ENCODE measurements at regions not wholly inside any gene's neighbourhood (a gene's known extent, or its start where the extent isn't known, plus 50 kb on each side); places are given as distances from the start of the nearest gene placed in this dataset.
"Not testable (repeated sequence)": the region's sequence is repeated elsewhere in the genome, so short reads cannot be mapped to it uniquely, and the experiment has no call there.

DNA sequence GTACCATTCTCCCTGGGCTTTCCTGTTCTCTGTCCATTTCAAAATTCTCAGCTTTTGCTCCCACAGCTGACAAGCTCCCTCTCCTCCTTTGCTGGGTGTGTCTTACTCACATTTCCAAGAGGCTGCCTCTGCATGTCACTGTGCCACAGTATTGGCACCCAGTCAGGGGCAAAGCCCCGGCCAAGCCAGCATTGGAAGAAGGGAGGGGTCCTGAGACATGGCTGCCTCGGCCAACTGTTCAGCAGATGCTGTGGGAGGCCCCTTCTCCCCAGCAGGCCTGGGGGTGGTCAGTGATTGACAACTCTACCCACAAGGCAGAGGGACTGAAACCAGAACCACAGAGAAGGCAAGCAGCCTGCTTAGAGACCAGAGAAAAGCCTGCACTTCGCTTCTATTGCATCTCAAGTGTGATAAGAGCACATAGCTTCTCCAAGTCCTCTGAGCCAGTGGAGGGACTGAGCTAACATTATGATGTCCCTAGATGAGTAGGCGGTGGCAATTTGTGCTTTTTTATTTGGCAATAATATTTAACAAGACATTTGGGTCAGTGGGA lies 294.1 kb downstream of the SIPA1L2 start:
- no peak for DNase-seq

DNA sequence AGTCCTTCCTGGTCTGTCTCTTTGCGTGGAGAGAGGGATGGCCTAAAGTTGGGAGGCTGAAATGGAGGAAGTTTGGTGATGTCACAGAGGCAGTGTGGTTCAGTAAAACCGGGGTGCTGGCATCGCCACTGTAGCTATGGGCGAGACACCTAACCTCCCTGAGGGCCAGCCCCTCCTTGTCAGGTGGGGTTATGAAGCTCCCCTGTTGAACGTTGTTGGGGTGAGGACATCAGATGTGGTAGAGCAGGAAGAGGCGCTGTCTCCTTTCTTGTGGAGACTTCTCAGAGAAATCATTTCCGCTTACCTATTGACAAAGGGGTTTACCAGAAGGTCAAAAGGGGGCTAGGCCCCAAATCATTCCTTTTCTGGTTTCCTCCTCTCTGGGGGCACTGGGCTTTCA lies 294.7 kb downstream of the SIPA1L2 start:
- peak; percentile 30 to 38 for DNase-seq

DNA sequence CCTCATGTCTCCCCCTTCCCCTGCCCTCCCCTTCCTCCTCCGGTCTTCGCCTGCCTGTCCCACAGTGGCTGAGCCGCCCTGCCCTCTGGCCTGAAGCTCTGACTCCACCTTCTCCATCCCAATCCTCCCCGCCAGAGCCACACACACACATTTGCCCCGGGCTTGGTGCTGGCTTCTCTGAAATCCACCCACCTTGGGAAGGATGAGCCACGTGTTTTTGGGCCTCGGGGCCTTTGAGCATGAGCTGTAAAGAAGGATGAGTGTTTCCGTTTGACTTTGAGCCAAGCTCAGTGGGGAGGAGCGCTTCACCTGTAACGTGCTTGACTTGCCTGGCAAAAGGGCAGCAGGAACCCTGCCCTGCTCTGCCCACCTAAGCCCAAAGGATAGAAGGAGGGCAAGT lies 295.1 kb downstream of the SIPA1L2 start:
- DNase-seq, result no peak

DNA sequence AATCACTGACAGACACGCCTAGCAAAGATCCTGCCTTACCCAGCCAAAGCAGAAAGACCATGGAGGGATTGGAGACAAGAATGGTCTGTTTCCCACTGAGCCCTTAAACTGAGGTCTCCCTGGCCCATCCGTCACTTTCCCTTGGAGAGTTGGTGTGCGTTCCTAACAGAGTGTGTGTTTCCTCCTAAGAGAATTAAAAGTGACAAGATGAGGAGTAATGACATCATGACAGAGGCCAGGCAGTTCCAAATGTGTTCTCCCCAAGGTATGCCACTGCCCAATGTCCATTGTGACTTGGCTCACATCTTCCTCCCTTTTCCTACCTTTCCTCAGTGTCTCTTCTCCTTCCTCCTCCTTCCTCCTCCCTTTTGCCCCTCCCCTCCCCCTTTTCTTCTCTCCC lies 295.7 kb downstream of the SIPA1L2 start:
- no peak for DNase-seq

DNA sequence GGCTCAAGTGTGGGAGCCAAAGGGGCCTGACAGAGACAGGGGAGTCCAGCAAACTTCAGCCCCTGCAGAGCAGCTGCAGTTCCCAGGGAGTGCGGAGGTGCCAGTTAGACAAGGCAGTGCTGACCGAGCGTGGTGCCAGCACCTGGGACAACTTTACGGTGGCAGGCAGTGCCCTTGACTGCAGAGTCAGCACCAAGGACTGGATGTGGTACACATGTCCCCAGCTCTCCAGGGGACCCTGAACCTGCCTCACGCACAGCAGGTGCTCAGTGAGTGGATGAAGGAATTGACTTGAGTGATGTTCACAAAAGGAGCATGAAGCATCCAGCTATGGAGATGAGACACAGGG lies 296.5 kb downstream of the SIPA1L2 start:
- DNase-seq, result no peak

DNA sequence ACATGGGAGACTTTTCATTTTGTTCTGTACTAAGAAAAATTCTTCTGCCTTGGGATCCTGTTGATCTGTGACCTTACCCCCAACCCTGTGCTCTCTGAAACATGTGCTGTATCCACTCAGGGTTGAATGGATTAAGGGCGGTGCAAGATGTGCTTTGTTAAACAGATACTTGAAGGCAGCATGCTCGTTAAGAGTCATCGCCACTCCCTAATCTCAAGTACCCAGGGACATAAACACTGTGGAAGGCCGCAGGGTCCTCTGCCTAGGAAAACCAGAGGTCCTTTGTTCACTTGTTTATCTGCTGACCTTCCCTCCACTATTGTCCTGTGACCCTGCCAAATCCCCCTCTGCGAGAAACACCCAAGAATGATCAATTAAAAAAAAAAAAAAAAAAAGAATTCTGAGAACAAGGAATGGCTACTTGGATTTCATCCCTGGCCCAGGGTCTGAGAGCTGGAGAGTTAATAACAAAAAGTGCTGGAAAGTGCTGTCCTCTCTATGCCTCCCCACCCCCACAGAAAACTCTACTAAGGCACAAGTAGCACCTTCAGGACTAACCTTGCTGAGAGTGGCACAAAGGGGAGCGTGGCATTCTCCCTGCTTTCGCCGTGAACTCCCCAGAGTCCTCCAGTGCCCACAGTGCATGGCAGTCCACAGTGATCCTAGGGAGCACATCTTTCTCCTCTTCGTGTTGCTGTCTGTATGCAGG lies 297.1 kb downstream of the SIPA1L2 start:
- DNase-seq, result not testable (repeated sequence)

DNA sequence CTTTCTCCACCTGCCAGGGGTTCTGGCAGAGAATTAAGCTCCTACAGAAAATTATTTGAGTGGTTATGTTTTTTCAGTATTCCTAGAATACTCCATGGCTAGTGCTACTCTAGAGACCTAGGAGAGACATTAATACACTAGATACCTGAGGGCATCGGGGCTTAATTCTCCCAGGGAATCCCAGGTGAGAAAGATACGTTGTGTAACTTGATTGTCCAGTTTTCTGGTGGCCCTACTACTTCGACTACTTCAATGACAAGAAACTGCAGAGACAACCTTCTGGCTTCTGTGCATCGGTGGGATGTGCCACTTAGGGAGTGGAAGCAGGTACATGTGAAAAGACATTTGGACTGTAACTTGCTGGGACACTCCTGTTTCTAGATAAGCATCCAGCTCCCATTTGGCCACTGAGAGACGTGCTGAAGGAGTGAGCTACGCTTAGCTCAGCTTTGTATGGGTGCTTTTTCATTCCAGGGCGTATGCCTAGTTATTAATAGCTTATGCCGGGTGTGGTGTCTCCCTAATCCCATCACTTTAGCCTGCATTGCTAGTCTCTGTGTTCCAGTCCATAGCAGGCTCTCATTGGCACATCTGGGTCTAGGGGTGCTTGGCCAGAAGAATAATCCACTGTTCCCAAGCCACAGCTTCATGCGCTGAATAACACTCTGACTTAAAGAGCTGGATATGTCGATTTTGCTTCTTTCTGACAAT lies 300.7 kb downstream of the SIPA1L2 start:
- DNase-seq, result no peak

DNA sequence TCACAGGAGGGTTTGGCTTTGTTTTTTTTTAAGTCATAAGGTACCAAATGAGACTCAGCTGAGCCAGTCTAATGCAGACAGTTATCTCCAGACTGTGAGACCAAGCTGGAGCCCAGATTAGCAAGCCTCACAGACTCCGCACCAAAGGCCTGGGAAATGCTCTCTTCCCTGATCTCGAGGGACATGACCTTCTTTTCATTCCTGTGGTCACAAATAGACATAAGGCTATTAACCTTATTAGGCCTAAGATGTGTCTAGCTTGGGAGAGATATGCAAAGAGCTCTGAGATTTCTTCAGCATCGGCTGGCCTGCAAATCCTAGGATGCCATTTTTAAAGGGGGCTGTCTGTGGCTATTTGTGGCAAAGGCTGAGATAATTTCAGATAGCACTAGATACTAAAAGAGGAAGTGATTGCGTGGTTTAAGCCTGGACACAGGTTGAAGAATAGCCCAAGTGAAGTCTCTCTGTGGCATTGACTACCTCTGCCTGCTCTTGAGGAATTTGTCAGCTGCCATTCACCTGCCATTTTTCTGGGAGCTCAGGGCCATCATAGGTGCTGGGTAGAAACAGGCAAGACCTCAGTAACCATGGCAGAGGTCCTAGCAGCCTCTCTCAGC lies 301.3 kb downstream of the SIPA1L2 start:
- no peak for DNase-seq

DNA sequence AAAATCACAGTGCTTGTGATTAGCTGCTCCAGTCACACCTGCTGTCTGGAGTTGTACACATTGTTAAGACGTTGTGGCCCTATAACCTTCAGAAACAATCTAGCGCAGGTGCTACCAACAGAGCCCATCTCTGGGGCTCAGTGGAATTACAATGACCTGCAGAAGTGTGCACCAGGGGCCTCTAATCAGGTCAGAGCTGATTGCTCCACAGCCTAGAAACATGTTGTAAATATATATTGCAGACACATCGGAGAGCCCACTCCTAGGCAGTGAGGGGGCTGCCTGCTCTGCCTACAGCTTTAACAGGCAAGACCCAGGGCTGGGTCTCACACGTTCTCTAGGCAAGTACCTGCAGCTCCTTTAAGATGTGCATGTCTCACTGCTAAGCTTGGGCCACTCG lies 302.0 kb downstream of the SIPA1L2 start:
- DNase-seq, result no peak

DNA sequence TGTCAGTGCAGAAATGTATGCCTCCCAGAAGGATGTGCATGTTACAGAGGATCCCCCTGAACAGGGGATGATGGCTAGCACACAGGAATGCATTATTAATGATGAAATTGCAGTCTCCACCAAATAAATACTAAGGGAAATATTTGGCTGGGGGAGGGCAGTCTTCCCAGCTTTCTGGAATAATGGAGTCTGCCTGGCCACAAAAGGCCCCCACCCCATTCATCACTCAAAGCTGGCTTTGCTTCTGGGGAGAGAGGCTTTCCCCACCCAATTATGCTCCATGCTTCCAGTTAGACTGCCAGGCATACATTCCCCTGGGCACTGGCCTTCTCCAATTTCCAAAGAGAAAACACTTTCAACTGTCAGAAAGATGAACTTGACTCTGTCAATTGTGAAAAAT lies 302.7 kb downstream of the SIPA1L2 start:
- no peak for DNase-seq

DNA sequence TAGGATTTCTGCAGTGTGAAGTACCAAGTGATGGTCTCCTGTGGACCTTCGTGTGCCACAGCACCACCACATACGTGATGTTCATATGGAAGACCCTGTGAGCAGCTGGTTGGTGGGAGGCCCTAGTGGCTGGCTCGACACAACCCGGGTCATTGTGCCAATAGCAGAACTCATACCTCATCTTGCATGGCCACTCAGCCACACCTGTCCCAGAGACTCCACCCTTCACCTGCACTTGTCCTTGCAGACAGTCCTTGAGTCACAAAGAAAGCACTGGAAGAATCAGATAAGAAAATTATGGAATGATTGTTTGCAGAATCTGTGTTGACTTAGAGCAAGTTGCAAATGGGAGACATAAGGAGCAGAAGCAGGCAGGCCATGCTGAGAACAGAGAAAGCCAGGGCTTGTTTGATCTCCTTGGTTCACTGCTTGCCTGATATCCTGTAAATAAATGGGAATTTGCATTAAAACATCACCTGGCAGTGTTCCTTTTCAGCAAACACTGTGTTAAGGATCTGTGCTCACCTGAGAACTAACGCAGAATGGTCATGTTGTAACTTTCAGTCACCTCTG lies 307.7 kb downstream of the SIPA1L2 start:
- DNase-seq, result no peak

DNA sequence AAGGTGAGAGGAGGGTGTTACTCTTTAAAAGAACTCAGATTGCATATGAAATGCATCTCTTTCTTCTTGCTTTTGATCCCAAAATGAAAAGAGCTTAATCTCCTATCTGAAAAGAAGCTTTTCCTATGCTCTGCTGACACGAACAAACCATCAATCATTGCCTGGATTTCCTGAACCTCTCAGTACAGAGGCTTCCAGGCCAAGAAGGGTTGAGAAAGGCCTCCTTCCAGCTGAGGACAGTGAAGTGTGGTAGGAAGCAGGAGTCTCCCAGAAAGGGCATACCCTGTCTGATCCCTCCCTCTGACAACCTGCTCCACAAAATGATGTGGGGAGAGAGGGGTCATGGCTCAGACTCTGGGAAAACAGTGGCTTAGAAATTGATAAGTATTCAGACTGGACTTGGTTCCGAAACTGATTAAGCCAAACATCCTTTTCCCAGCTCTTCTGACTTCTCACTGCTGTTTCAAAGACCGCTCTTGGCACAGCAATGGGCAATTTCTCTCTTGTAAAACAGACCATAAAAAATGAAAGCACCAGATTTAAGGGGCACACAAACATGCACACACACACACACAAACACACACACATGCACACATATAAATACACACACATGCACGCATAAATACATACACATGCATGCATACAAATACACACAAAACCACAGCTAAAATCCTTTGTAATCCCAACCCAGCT lies 310.3 kb downstream of the SIPA1L2 start:
- DNase-seq, result no peak

DNA sequence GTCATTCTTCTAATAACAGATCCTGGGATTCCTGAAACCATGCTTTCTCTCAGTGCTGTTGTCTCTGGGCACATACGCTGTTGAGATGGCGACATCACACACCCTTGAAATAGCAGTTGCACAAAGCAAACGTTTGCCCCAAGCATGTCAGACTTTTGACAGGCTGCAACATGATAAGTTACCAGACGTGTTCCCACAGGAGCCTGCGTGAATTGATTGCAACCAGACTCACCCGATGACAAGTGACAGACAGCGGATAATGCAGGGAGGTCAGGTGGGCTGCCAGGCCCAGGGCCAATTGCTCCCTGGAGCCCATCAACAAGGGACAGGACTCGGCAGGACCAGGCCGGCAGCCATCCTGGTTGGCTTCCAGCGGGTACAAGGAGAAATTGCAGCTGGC lies 310.9 kb downstream of the SIPA1L2 start:
- no peak for DNase-seq

DNA sequence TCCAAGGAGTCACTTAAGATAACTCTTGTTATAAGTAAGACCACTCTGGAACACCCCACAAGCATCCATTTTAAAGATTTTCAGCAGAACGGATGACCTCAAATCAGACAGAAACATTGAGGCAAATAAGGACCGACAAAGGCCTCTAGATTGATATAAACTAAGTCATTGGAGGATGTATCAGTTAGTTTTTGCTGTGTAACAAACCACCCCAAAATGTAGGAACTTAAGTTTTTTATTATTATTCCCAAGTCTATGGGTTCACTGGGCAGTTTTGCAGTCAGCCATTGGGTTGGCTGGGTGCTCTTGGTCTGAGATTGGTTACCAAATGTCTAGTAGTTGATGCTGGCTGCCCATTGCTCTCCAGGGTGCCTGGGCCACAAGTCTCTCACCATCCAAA lies 311.8 kb downstream of the SIPA1L2 start:
- DNase-seq, result no peak

DNA sequence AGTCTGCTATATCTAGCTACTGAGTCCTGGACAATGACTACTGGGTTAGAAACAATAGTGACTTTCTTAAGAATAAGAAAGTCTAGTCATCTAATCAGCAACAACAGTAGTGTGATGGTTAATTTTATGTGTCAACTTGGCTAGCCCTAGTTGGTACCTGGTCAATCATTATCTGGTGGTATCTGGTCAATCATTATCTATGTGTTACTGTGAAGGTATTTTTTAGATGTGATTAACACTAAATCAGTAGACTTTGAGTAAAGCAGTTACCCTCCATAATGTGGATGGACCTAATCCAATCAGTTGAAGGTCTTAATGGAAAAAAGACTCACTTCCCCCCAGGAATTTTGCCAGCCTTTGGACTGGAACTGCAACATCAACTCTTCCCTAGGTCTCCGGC lies 312.6 kb downstream of the SIPA1L2 start:
- DNase-seq, result no peak

DNA sequence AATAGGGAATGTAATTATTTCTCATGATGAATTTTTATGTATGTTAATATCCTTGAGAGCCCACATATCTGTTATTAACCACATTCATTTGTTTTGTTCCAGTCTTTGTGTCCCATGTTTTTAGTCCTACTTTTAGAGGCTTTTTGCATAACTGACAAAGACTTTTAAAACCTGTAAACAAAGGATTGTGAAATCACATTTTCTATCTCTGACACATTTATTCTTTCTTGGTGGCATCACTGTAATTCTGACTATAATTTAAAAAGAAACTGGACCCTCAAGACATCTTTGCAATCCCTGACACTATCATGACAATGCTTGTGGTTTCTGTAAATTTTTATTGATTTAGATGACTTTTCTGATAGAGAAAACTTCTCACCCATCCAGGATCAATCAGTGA lies 313.1 kb downstream of the SIPA1L2 start:
- no peak for DNase-seq

DNA sequence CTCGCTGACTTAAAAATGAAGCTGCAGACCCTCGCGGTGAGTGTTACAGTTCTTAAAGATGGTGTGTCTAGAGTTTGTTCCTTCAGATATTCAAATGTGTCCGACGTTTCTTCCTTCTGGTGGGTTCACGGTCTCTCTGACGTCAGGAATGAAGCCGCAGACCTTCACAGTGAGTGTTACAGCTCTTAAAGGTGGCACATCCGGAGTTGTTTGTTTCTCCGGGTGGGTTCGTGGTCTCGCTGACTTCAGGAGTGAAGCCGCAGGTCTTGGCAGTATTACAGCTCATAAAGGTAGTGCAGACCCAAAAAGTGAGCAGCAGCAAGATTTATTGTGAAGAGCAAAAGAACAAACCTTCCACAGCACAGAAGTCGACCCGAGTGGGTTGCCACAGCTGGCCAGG lies 316.1 kb downstream of the SIPA1L2 start:
- DNase-seq, result not testable (repeated sequence)

DNA sequence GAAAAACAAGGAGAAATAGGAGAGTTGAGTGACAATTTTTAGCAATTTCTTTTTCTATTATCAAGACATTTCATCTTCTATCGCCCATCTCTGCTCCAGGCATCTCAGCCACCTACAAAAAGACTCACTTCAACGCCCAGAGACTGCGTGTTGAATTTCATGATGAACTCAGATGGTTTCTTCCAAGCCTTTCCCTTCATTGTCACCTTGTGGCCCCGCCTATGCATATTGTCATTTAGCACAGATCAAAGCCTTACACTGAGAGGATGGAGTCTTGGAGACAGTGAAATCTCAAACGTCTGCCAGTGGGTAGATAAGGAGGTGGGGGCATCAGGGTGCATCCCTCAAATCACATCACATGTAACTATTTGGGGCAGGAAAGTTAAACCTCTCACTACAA lies 319.4 kb downstream of the SIPA1L2 start:
- no peak for DNase-seq

DNA sequence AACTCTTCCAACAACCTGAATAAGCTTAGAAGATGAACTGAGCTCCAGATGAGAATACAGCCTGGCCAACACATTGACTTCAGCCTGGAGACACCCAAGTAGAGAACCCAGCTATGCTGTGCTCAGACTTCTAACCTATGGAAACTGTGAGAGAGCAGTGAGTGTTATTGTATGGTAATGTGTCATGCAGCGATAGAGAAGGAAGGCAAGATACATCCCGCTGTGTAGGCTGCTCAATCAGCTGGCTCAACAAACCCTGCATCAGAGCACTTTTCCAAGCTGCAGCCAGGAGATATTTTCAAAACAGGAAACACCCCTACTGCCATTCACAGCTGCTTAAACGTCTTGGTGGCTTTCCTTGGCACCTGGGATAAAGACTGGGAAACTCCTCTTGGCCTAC lies 321.3 kb downstream of the SIPA1L2 start:
- DNase-seq, result no peak

DNA sequence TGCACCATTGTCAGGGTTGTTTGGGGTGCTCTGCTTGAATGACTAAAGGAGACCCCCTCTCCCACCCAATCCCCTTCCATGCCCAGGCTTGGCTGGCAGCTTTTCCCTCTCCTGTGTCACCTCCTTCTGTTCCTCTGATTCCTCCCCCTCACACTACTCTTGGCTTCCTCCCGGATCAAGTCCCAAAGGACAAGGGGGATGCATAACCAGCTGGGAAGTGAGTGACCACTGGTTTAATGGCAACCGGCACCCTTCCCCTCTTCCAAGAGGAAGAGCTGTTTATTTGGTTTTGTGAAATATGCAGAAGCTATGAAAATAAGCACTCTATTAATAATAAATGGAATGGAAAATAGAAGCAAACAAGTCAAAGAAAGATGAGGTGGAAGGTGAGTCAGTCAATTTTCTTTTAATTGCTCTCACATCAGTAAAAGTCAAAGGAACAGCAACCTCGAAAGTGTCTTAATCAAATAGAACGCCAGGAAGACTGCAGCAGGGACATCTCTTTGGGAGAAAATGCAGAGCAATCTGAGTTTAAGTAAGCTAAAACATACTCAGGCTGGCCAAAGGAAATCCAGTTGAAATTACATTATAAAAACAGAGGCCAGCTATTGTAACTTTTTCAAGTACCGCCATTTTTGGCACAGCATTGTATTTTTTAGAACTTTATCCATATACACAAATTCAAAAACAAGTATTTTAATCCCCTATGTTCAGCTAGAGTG lies 322.5 kb downstream of the SIPA1L2 start:
- no peak for DNase-seq

DNA sequence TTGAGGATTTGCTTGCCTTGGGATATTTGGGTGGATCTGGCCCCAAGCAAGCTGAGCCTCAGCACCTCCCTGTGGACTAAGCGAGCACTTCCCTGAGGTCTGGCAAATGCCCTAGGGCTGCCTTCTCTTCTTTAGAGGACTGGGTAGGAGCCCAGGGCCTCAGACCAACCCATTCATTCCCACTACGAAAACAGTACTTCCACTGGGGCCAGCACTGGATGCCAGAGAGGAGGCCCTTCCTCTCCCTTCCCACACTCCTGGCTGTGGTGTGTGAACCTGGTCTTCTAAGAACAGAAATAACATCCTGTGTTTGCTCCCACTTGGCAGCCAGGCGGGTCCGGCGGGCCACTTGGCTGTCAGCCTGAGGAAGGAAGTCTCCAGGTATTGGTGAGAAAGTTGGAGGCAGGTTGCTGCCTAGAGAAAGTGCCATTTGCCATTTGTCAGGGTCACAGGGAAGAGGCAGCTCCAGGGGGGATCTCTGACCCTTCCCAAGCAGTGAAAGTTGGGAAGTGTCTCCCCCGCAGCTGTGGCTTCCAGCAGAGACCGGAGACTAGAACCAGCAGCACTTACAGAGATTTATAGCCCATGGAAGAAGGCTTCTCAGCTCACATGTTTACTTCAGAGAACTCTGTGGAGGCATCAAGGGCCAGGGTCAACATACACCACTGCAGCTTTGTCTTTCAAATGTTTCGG lies 323.5 kb downstream of the SIPA1L2 start:
- no peak for DNase-seq

DNA sequence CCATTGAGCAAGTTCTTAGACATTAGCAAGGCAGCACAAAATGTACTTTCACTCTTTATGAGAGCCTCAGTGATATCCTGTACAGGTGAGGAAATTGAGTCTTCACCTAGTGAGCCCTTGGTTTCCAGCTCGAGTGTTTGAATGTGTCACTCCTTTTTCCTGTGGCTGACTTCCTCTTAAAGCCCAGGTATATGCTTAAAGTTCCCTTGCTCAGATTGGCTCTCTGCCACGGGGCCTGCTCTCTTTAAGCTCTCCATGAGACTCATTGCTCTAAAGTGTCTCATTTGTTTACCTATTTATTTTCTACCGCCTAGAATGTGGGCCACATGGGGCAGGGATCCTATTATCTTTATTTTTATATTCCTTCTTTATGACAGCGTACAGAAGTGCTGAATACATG lies 324.9 kb downstream of the SIPA1L2 start:
- no peak for DNase-seq

Measured in CD4-positive, alpha-beta T cell treated with Interleukin-4 for 1 hour (primary cell).